ENCODE measurements at regions not wholly inside any gene's neighbourhood (a gene's known extent, or its start where the extent isn't known, plus 50 kb on each side); places are given as distances from the start of the nearest gene placed in this dataset.

- DNase-seq (ENCODE audit: low spot score) = no peak
Measured at GRCh38 chr13:61831026-61831425, 415.4 kb upstream of the PCDH20 start.

GRCh38 chr13:61830475-61830874 is 414.8 kb upstream of the PCDH20 start:
- DNase-seq (ENCODE audit: low spot score) = no peak

GRCh38 chr13:61824168-61824567 is 408.5 kb upstream of the PCDH20 start:
- DNase-seq (ENCODE audit: low spot score) = no peak

GRCh38 chr13:61812286-61812685 is 396.6 kb upstream of the PCDH20 start:
- no peak for DNase-seq (ENCODE audit: low spot score)

- DNase-seq (ENCODE audit: low spot score) = no peak
Measured at GRCh38 chr13:61810065-61810464, 394.4 kb upstream of the PCDH20 start.

GRCh38 chr13:61797397-61797796 is 381.7 kb upstream of the PCDH20 start:
- DNase-seq (ENCODE audit: low spot score) = no peak

- no peak for DNase-seq (ENCODE audit: low spot score)
Measured at GRCh38 chr13:61795580-61795979, 379.9 kb upstream of the PCDH20 start.

GRCh38 chr13:61779456-61779855 is 363.8 kb upstream of the PCDH20 start:
- DNase-seq (ENCODE audit: low spot score) = no peak

GRCh38 chr13:61778531-61778930 is 362.9 kb upstream of the PCDH20 start:
- no peak for DNase-seq (ENCODE audit: low spot score)

GRCh38 chr13:61777899-61778298 is 362.2 kb upstream of the PCDH20 start:
- no peak for DNase-seq (ENCODE audit: low spot score)

GRCh38 chr13:61777271-61777670 is 361.6 kb upstream of the PCDH20 start:
- DNase-seq (ENCODE audit: low spot score) = no peak

GRCh38 chr13:61774903-61775302 is 359.3 kb upstream of the PCDH20 start:
- DNase-seq (ENCODE audit: low spot score) = no peak

- no peak for DNase-seq (ENCODE audit: low spot score)
Measured at GRCh38 chr13:61770681-61771080, 355.0 kb upstream of the PCDH20 start.

- DNase-seq (ENCODE audit: low spot score) = no peak
Measured at GRCh38 chr13:61768175-61768574, 352.5 kb upstream of the PCDH20 start.

- DNase-seq (ENCODE audit: low spot score) = no peak
Measured at GRCh38 chr13:61766667-61767058, 351.0 kb upstream of the PCDH20 start.

GRCh38 chr13:61765940-61766666 is 350.5 kb upstream of the PCDH20 start:
- no peak for DNase-seq (ENCODE audit: low spot score)

GRCh38 chr13:61765181-61765742 is 349.6 kb upstream of the PCDH20 start:
- DNase-seq (ENCODE audit: low spot score) = no peak

- no peak for DNase-seq (ENCODE audit: low spot score)
Measured at GRCh38 chr13:61761690-61762089, 346.0 kb upstream of the PCDH20 start.

- no peak for DNase-seq (ENCODE audit: low spot score)
Measured at GRCh38 chr13:61760102-61760501, 344.5 kb upstream of the PCDH20 start.

- DNase-seq (ENCODE audit: low spot score) = no peak
Measured at GRCh38 chr13:61756031-61756430, 340.4 kb upstream of the PCDH20 start.

- no peak for DNase-seq (ENCODE audit: low spot score)
Measured at GRCh38 chr13:61751039-61751438, 335.4 kb upstream of the PCDH20 start.

- DNase-seq (ENCODE audit: low spot score) = no peak
Measured at GRCh38 chr13:61738236-61738750, 322.6 kb upstream of the PCDH20 start.

- no peak for DNase-seq (ENCODE audit: low spot score)
Measured at GRCh38 chr13:61734683-61735082, 319.0 kb upstream of the PCDH20 start.

Measured in HT-29 (cell line).